Activated CD4-positive, alpha-beta T cell treated with anti-CD3 and anti-CD28 coated beads for 36 hours (primary cell): ENCODE measurements at regions not wholly inside any gene's neighbourhood (a gene's known extent, or its start where the extent isn't known, plus 50 kb on each side); places are given as distances from the start of the nearest gene placed in this dataset.

ENCODE experiments used
- ATAC-seq: fragments of 200-7000 bp; cut with Tn5 transposase; one replicate; pipeline ENCODE4 v1.10.0; 2021; ENCODE audit warnings: mild to moderate bottlenecking, moderate library complexity
- CTCF ChIA-PET: fragments of 350-600 bp; sonication (Branson Sonifier 250); formaldehyde crosslinking; loops from one replicate; lab custom pipeline; 2021; ENCODE audit warnings: antibody characterized with exemption; lab: Charles Lee
- POLR2A ChIA-PET: fragments of 350-600 bp; sonication (Branson Sonifier 250); formaldehyde crosslinking; loops from one replicate; lab custom pipeline; 2021; ENCODE audit warnings: antibody characterized with exemption, inconsistent platforms; lab: Charles Lee
- DNase-seq: peaks from one replicate; pipeline ENCODE4 v3.0.0-alpha.2; 2020
- H3K27ac Mint-ChIP-seq: one replicate; pipeline ENCODE4 v1.8.0; 2021; ENCODE audit warnings: mixed read lengths
- H3K27me3 Mint-ChIP-seq: one replicate; pipeline ENCODE4 v1.8.0; 2021; ENCODE audit warnings: mixed read lengths
- H3K36me3 Mint-ChIP-seq: one replicate; pipeline ENCODE4 v1.8.0; 2021; ENCODE audit warnings: low read depth, mixed read lengths
- H3K4me1 Mint-ChIP-seq: one replicate; pipeline ENCODE4 v1.8.0; 2021; ENCODE audit warnings: mixed read lengths
- H3K4me3 Mint-ChIP-seq: one replicate; pipeline ENCODE4 v1.8.0; 2021; ENCODE audit warnings: mild to moderate bottlenecking, moderate library complexity, mixed read lengths
- H3K9me3 Mint-ChIP-seq: one replicate; pipeline ENCODE4 v1.8.0; 2021; ENCODE audit warnings: low read depth, mixed read lengths
- intact Hi-C, 2 experiments: fragments of 100-400 bp; cut with DNase I in 1 of 2; cut with micrococcal nuclease in 1 of 2; formaldehyde crosslinking; loops; one replicate each; pipeline versions ENCODE4 v1.14.2 to v1.15.1; 2022 to 2024; cut with DNase I, micrococcal nuclease

- H3K9me3 Mint-ChIP-seq: no peaks in the 10 kb centered on the region
- no peaks in the 10 kb centered on the region for H3K4me1 Mint-ChIP-seq
- peaks cover 2% of the 10 kb centered on the region for H3K27me3 Mint-ChIP-seq
- H3K27ac Mint-ChIP-seq: no peak overlapping the region
- no peak overlapping the region for H3K4me3 Mint-ChIP-seq
- intact Hi-C loops: no loop called here
- ATAC-seq (no peak), DNase-seq (no peak)
- CTCF ChIA-PET: no interaction called here
- H3K36me3 Mint-ChIP-seq: no peaks in the 10 kb centered on the region
- POLR2A ChIA-PET: no interaction called here
Measured at GRCh38 chr5:88999853-89000252, 116.9 kb upstream of the MEF2C start.

GRCh38 chr5:88997937-88998336 lies 115.0 kb upstream of the MEF2C start:
- no peaks in the 10 kb centered on the region for H3K9me3 Mint-ChIP-seq
- peaks cover 2% of the 10 kb centered on the region for H3K27me3 Mint-ChIP-seq
- ChIA-PET CTCF (no interaction called here), POLR2A (no interaction called here)
- no peak overlapping the region for H3K4me3 Mint-ChIP-seq
- ATAC-seq (no peak), DNase-seq (no peak)
- intact Hi-C loops: no loop called here
- H3K27ac Mint-ChIP-seq: no peak overlapping the region
- no peaks in the 10 kb centered on the region for H3K36me3 Mint-ChIP-seq
- H3K4me1 Mint-ChIP-seq: no peaks in the 10 kb centered on the region

- Mint-ChIP-seq H3K9me3 (peaks cover 4% of the 10 kb centered on the region), H3K27ac (no peak overlapping the region), H3K4me1 (peaks cover 11% of the 10 kb centered on the region), H3K27me3 (peaks cover 8% of the 10 kb centered on the region), H3K36me3 (no peaks in the 10 kb centered on the region), H3K4me3 (no peak overlapping the region)
- no peak for ATAC-seq
- ChIA-PET CTCF (no interaction called here), POLR2A (no interaction called here)
- intact Hi-C loops: no loop called here
- DNase-seq: no peak
Measured at GRCh38 chr5:88984040-88984439, 101.1 kb upstream of the MEF2C start.

- ChIA-PET POLR2A (interaction anchor here (0.6 kb wide), 1 partner anchor 519 kb away, joined by 11 read pairs; no protein-coding TSS in a partner anchor), CTCF (interaction anchor here (1.2 kb wide), 1 partner anchor 251 kb away, joined by 3 read pairs; no protein-coding TSS in a partner anchor)
- no peak overlapping the region for H3K27ac Mint-ChIP-seq
- ATAC-seq: no peak
- H3K9me3 Mint-ChIP-seq: no peaks in the 10 kb centered on the region
- peaks cover 19% of the 10 kb centered on the region for H3K4me1 Mint-ChIP-seq
- DNase-seq: no peak
- no peaks in the 10 kb centered on the region for H3K36me3 Mint-ChIP-seq
- intact Hi-C loops: no loop called here
- no peak overlapping the region for H3K4me3 Mint-ChIP-seq
- peaks cover 9% of the 10 kb centered on the region for H3K27me3 Mint-ChIP-seq
Measured at GRCh38 chr5:88979726-88980125, 96.7 kb upstream of the MEF2C start.

GRCh38 chr5:88979244-88979643 lies 96.3 kb upstream of the MEF2C start:
- Mint-ChIP-seq H3K4me3 (no peak overlapping the region), H3K27ac (no peak overlapping the region), H3K9me3 (no peaks in the 10 kb centered on the region), H3K27me3 (peaks cover 9% of the 10 kb centered on the region), H3K36me3 (no peaks in the 10 kb centered on the region), H3K4me1 (peaks cover 19% of the 10 kb centered on the region)
- POLR2A ChIA-PET: no interaction called here
- intact Hi-C loops: no loop called here
- CTCF ChIA-PET: interaction anchor here (2.1 kb wide), 1 partner anchor 249 kb away, joined by 8 read pairs; no protein-coding TSS in a partner anchor
- ATAC-seq: peak; percentile 74
- DNase-seq: peak; percentile 39

- Mint-ChIP-seq H3K36me3 (no peaks in the 10 kb centered on the region), H3K4me3 (no peak overlapping the region), H3K4me1 (peaks cover 19% of the 10 kb centered on the region), H3K27ac (peak overlapping the region; percentile 35), H3K9me3 (no peaks in the 10 kb centered on the region), H3K27me3 (peaks cover 6% of the 10 kb centered on the region)
- CTCF ChIA-PET: no interaction called here
- POLR2A ChIA-PET: no interaction called here
- intact Hi-C loops: no loop called here
- DNase-seq: no peak
- ATAC-seq: peak; percentile 60
Measured at GRCh38 chr5:88976914-88977313, 93.9 kb upstream of the MEF2C start.

- no peaks in the 10 kb centered on the region for H3K36me3 Mint-ChIP-seq
- H3K4me3 Mint-ChIP-seq: no peak overlapping the region
- H3K27me3 Mint-ChIP-seq: peaks cover 7% of the 10 kb centered on the region
- no peak overlapping the region for H3K27ac Mint-ChIP-seq
- ChIA-PET POLR2A (no interaction called here), CTCF (interaction anchor here (1.0 kb wide), 1 partner anchor 19 kb away, joined by 3 read pairs; no protein-coding TSS in a partner anchor)
- no peak for DNase-seq
- peaks cover 6% of the 10 kb centered on the region for H3K4me1 Mint-ChIP-seq
- ATAC-seq: no peak
- intact Hi-C loops: no loop called here
- H3K9me3 Mint-ChIP-seq: no peaks in the 10 kb centered on the region
Measured at GRCh38 chr5:88967633-88968585, 84.9 kb upstream of the MEF2C start.

GRCh38 chr5:88964831-88965230 lies 81.8 kb upstream of the MEF2C start:
- intact Hi-C loops: no loop called here
- no peak for DNase-seq
- POLR2A ChIA-PET: no interaction called here
- CTCF ChIA-PET: no interaction called here
- peaks cover 3% of the 10 kb centered on the region for H3K27me3 Mint-ChIP-seq
- peaks cover 6% of the 10 kb centered on the region for H3K4me1 Mint-ChIP-seq
- H3K36me3 Mint-ChIP-seq: no peaks in the 10 kb centered on the region
- no peak for ATAC-seq
- no peak overlapping the region for H3K27ac Mint-ChIP-seq
- no peak overlapping the region for H3K4me3 Mint-ChIP-seq
- no peaks in the 10 kb centered on the region for H3K9me3 Mint-ChIP-seq

- DNase-seq (no peak), ATAC-seq (no peak)
- Mint-ChIP-seq H3K27me3 (peaks cover 11% of the 10 kb centered on the region), H3K9me3 (no peaks in the 10 kb centered on the region), H3K4me3 (no peak overlapping the region), H3K4me1 (no peaks in the 10 kb centered on the region), H3K27ac (no peak overlapping the region), H3K36me3 (no peaks in the 10 kb centered on the region)
- ChIA-PET POLR2A (no interaction called here), CTCF (no interaction called here)
- intact Hi-C loops: no loop called here
Measured at GRCh38 chr5:88957013-88957412, 74.0 kb upstream of the MEF2C start.

- no peaks in the 10 kb centered on the region for H3K9me3 Mint-ChIP-seq
- ChIA-PET CTCF (no interaction called here), POLR2A (no interaction called here)
- H3K27ac Mint-ChIP-seq: no peak overlapping the region
- no peak overlapping the region for H3K4me3 Mint-ChIP-seq
- H3K27me3 Mint-ChIP-seq: peaks cover 11% of the 10 kb centered on the region
- intact Hi-C loops: no loop called here
- no peak for DNase-seq
- no peaks in the 10 kb centered on the region for H3K36me3 Mint-ChIP-seq
- ATAC-seq: no peak
- H3K4me1 Mint-ChIP-seq: no peaks in the 10 kb centered on the region
Measured at GRCh38 chr5:88956416-88956815, 73.4 kb upstream of the MEF2C start.

GRCh38 chr5:88955403-88955802 lies 72.4 kb upstream of the MEF2C start:
- no peaks in the 10 kb centered on the region for H3K4me1 Mint-ChIP-seq
- ATAC-seq (no peak), DNase-seq (no peak)
- ChIA-PET CTCF (no interaction called here), POLR2A (no interaction called here)
- H3K27ac Mint-ChIP-seq: no peak overlapping the region
- no peak overlapping the region for H3K4me3 Mint-ChIP-seq
- no peaks in the 10 kb centered on the region for H3K36me3 Mint-ChIP-seq
- H3K27me3 Mint-ChIP-seq: peaks cover 11% of the 10 kb centered on the region
- no peaks in the 10 kb centered on the region for H3K9me3 Mint-ChIP-seq
- intact Hi-C loops: no loop called here

GRCh38 chr5:88954511-88954910 lies 71.5 kb upstream of the MEF2C start:
- H3K27ac Mint-ChIP-seq: no peak overlapping the region
- H3K36me3 Mint-ChIP-seq: no peaks in the 10 kb centered on the region
- H3K4me1 Mint-ChIP-seq: no peaks in the 10 kb centered on the region
- ChIA-PET CTCF (no interaction called here), POLR2A (no interaction called here)
- H3K4me3 Mint-ChIP-seq: no peak overlapping the region
- DNase-seq (no peak), ATAC-seq (no peak)
- no peaks in the 10 kb centered on the region for H3K9me3 Mint-ChIP-seq
- intact Hi-C loops: no loop called here
- H3K27me3 Mint-ChIP-seq: peaks cover 11% of the 10 kb centered on the region
